ENCODE measurements at regions not wholly inside any gene's neighbourhood (a gene's known extent, or its start where the extent isn't known, plus 50 kb on each side); places are given as distances from the start of the nearest gene placed in this dataset.

DNA sequence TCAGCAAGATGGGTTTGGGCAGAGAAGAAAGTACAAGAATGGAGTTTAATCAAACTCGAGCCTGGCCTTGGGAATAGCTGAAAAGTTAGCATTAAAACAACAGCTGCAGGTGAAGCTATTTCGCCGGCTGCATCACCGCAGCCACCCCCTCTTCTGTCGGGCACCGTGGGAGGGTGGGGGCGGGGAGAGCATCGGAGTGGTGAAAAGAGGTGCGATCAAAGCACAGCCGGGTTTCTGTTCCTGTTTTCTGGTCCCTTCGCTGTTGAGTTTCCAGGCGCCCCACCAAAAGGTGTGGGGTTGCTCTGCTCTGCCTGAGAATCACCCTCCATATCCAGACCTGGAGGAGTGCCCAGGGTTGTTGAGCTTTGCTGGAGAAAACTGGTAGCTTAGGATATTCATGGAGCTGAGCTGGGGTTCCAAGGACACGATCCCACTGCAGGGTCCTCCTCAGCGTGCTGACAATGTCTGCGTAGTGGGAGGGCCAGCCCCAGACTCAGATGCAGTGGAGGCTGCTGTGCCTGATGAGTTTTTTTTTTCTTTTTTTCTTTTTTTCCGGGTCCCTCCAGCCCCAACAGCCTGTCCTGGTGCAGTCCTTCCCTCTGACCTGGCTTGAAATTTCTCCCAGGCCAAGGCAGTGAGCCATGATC is 127.5 kb upstream of the C1orf174 start:
- Histone ChIP-seq H3K79me2 (ENCODE audit: insufficient read depth, low read length) (no peaks in the 10 kb centered on the region), H2AFZ (ENCODE audit: low read length) (no peak overlapping the region), H3K4me2 (ENCODE audit: insufficient read depth, low read length) (no peak overlapping the region), H3K4me1 (ENCODE audit: insufficient read depth, low read length) (no peaks in the 10 kb centered on the region), H3K4me3 (ENCODE audit: insufficient read depth, low read length) (no peak overlapping the region), H3K36me3 (ENCODE audit: insufficient read depth, low read length) (no peaks in the 10 kb centered on the region), H3K9me3 (ENCODE audit: low read depth, low read length) (no peaks in the 10 kb centered on the region), H3K27me3 (ENCODE audit: insufficient read depth, low read length) (no peaks in the 10 kb centered on the region), H3K27ac (ENCODE audit: low read depth, low read length) (no peak overlapping the region), H4K20me1 (ENCODE audit: insufficient read depth, low read length) (no peaks in the 10 kb centered on the region)
- TF ChIP-seq, protein P1, sequence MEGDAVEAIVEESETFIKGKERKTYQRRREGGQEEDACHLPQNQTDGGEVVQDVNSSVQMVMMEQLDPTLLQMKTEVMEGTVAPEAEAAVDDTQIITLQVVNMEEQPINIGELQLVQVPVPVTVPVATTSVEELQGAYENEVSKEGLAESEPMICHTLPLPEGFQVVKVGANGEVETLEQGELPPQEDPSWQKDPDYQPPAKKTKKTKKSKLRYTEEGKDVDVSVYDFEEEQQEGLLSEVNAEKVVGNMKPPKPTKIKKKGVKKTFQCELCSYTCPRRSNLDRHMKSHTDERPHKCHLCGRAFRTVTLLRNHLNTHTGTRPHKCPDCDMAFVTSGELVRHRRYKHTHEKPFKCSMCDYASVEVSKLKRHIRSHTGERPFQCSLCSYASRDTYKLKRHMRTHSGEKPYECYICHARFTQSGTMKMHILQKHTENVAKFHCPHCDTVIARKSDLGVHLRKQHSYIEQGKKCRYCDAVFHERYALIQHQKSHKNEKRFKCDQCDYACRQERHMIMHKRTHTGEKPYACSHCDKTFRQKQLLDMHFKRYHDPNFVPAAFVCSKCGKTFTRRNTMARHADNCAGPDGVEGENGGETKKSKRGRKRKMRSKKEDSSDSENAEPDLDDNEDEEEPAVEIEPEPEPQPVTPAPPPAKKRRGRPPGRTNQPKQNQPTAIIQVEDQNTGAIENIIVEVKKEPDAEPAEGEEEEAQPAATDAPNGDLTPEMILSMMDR (IDR thresholded peaks at IDR 0.05; ENCODE audit: extremely low read depth, low read depth, low read length) = no peak
- no peak for DNase-seq (ENCODE audit: insufficient read length, low spot score, missing footprints)

DNA sequence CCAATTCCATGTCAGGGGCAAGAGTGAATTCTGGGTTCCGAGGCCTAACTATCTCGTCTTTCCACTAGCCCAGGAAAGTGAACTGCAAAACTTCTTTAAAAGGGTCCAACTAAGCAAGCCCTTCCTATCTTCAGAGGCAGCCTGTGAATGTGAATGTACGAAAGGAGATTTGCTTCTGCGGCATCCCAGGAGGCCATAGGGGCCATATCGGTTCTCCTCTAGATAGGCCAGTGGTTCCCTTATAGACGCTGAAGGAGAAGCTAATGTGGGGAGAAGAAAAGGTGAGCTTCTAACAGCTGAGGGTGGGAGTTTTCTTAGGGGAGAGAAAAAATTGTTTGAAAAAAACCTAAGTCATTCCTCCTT is 128.0 kb upstream of the C1orf174 start:
- Histone ChIP-seq H3K4me2 (ENCODE audit: insufficient read depth, low read length) (no peak overlapping the region), H3K27me3 (ENCODE audit: insufficient read depth, low read length) (no peaks in the 10 kb centered on the region), H3K27ac (ENCODE audit: low read depth, low read length) (no peak overlapping the region), H4K20me1 (ENCODE audit: insufficient read depth, low read length) (no peaks in the 10 kb centered on the region), H2AFZ (ENCODE audit: low read length) (no peak overlapping the region), H3K9me3 (ENCODE audit: low read depth, low read length) (no peaks in the 10 kb centered on the region), H3K36me3 (ENCODE audit: insufficient read depth, low read length) (no peaks in the 10 kb centered on the region), H3K4me3 (ENCODE audit: insufficient read depth, low read length) (no peak overlapping the region), H3K79me2 (ENCODE audit: insufficient read depth, low read length) (no peaks in the 10 kb centered on the region), H3K4me1 (ENCODE audit: insufficient read depth, low read length) (no peaks in the 10 kb centered on the region)
- TF ChIP-seq, protein P1 (IDR thresholded peaks at IDR 0.05; ENCODE audit: extremely low read depth, low read depth, low read length) = no peak
- no peak for DNase-seq (ENCODE audit: insufficient read length, low spot score, missing footprints)

DNA sequence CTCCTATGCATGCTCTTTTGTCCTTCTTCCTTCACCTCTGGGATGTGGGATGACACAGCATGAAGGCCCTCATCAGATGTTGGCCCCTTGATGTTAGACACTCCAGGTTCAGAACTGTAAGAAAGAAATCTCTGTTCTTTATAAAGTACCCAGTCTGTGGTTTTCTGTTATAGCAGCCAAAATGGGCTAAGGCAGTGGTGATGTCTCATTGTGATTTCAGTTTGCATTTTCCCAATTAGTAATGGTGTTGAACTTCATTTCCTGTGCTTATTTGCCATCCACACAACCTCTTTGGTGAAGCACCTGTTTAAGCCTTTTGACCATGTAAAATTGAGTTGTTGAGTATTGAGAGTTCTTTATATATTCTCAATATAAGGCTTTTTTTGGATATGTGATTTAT is 129.3 kb upstream of the C1orf174 start:
- no peak overlapping the region for H3K4me3 ChIP-seq (ENCODE audit: insufficient read depth, low read length)
- no peaks in the 10 kb centered on the region for H4K20me1 ChIP-seq (ENCODE audit: insufficient read depth, low read length)
- H3K36me3 ChIP-seq (ENCODE audit: insufficient read depth, low read length) = no peaks in the 10 kb centered on the region
- TF ChIP-seq, protein P1 (IDR thresholded peaks at IDR 0.05; ENCODE audit: extremely low read depth, low read depth, low read length) = no peak
- no peaks in the 10 kb centered on the region for H3K9me3 ChIP-seq (ENCODE audit: low read depth, low read length)
- no peaks in the 10 kb centered on the region for H3K79me2 ChIP-seq (ENCODE audit: insufficient read depth, low read length)
- H3K27me3 ChIP-seq (ENCODE audit: insufficient read depth, low read length) = no peaks in the 10 kb centered on the region
- H3K4me1 ChIP-seq (ENCODE audit: insufficient read depth, low read length) = no peaks in the 10 kb centered on the region
- H2AFZ ChIP-seq (ENCODE audit: low read length) = no peak overlapping the region
- no peak for DNase-seq (ENCODE audit: insufficient read length, low spot score, missing footprints)
- H3K4me2 ChIP-seq (ENCODE audit: insufficient read depth, low read length) = no peak overlapping the region
- H3K27ac ChIP-seq (ENCODE audit: low read depth, low read length) = no peak overlapping the region

DNA sequence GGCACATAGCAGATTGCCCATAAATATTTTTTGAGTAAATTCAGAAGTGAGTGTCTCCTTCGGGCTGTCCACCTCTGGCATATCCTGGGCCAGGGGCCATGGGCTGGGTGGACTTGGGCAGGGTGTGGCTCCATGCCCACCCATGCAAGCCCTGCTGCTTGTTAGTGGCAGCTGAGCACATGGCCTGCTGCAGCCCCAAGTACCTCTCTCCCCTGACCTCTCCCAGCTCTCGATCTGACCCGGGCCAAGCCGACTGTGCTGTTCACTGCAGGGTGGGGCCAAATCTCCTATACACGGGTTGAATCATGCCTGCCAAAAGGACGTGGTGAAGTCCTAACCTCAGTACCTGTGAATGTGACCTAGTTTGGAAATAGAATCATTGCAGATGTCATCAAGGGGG is 132.5 kb upstream of the C1orf174 start:
- Histone ChIP-seq H3K4me3 (ENCODE audit: insufficient read depth, low read length) (no peak overlapping the region), H3K4me2 (ENCODE audit: insufficient read depth, low read length) (no peak overlapping the region), H4K20me1 (ENCODE audit: insufficient read depth, low read length) (no peaks in the 10 kb centered on the region), H3K9me3 (ENCODE audit: low read depth, low read length) (no peaks in the 10 kb centered on the region), H3K27ac (ENCODE audit: low read depth, low read length) (no peak overlapping the region), H3K27me3 (ENCODE audit: insufficient read depth, low read length) (no peaks in the 10 kb centered on the region), H3K4me1 (ENCODE audit: insufficient read depth, low read length) (no peaks in the 10 kb centered on the region), H3K79me2 (ENCODE audit: insufficient read depth, low read length) (no peaks in the 10 kb centered on the region), H2AFZ (ENCODE audit: low read length) (no peak overlapping the region), H3K36me3 (ENCODE audit: insufficient read depth, low read length) (no peaks in the 10 kb centered on the region)
- DNase-seq (ENCODE audit: insufficient read length, low spot score, missing footprints) = no peak
- TF ChIP-seq, protein P1 (IDR thresholded peaks at IDR 0.05; ENCODE audit: extremely low read depth, low read depth, low read length) = no peak

Measured in osteoblast (primary cell).